ENCODE measurements at regions not wholly inside any gene's neighbourhood (a gene's known extent, or its start where the extent isn't known, plus 50 kb on each side); places are given as distances from the start of the nearest gene placed in this dataset.
"Not testable (repeated sequence)": the region's sequence is repeated elsewhere in the genome, so short reads cannot be mapped to it uniquely, and the experiment has no call there.

- in situ Hi-C loops (cut with MboI; ENCODE audit: low pct_unique_long_range_greater_than_20kb, low sequenced_read_pairs, unreplicated experiment): no loop called here
- DNase-seq (ENCODE audit: low spot score): no peak
- TF ChIP-seq, protein P1, sequence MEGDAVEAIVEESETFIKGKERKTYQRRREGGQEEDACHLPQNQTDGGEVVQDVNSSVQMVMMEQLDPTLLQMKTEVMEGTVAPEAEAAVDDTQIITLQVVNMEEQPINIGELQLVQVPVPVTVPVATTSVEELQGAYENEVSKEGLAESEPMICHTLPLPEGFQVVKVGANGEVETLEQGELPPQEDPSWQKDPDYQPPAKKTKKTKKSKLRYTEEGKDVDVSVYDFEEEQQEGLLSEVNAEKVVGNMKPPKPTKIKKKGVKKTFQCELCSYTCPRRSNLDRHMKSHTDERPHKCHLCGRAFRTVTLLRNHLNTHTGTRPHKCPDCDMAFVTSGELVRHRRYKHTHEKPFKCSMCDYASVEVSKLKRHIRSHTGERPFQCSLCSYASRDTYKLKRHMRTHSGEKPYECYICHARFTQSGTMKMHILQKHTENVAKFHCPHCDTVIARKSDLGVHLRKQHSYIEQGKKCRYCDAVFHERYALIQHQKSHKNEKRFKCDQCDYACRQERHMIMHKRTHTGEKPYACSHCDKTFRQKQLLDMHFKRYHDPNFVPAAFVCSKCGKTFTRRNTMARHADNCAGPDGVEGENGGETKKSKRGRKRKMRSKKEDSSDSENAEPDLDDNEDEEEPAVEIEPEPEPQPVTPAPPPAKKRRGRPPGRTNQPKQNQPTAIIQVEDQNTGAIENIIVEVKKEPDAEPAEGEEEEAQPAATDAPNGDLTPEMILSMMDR (IDR thresholded peaks at IDR 0.05; ENCODE audit: extremely low read depth, insufficient read depth, missing control alignments): no peak
Observed at GRCh38 chr15:92749946-92750345, 94.4 kb upstream of the FAM174B start.

DNA sequence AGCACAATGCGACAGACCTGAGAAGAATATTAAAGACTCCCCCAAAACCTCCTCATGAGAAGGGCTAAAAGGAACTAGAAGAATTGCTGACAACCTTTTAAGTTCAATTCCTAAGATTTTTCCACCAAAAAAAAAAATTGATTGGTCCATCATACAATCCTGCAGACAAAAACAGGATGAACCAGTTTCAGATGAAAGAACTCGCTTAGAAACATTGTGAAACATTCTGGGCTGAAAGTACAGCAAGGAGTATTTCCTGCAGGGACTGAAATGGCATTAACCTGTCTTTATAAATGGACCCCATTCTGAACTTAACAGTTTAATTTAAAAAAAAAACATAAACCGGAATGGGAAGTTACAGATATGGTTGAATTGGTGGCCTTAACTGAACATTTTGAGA is 96.0 kb upstream of the FAM174B start:
- no peak for DNase-seq (ENCODE audit: low spot score)
- in situ Hi-C loops (cut with MboI; ENCODE audit: low pct_unique_long_range_greater_than_20kb, low sequenced_read_pairs, unreplicated experiment): no loop called here
- TF ChIP-seq, protein P1 (IDR thresholded peaks at IDR 0.05; ENCODE audit: extremely low read depth, insufficient read depth, missing control alignments): no peak

- in situ Hi-C loops (cut with MboI; ENCODE audit: low pct_unique_long_range_greater_than_20kb, low sequenced_read_pairs, unreplicated experiment): no loop called here
- TF ChIP-seq, protein P1 (IDR thresholded peaks at IDR 0.05; ENCODE audit: extremely low read depth, insufficient read depth, missing control alignments): no peak
- DNase-seq (ENCODE audit: low spot score): no peak
Observed at GRCh38 chr15:92753591-92753990, 98.0 kb upstream of the FAM174B start.

DNA sequence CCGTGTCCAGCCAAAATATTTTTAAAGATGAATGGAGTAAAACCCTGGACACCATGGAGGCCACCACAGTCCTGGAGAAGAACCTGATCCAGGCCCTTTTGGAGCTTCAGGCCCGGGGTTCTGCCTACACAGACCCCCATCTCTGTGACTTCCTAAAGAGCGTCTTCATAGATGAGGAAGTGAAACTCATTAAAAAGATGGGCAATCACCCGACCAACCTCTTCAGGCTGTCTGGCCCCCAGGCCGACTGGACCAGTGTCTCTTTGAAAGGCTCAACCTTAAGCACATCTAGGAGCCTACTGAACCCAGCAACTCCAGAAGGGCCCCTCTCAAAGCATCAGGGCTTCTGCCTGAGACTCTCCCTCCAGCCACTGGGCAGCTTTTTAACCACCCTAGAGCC is 107.9 kb upstream of the FAM174B start:
- DNase-seq (ENCODE audit: low spot score): peak; percentile 27
- in situ Hi-C loops (cut with MboI; ENCODE audit: low pct_unique_long_range_greater_than_20kb, low sequenced_read_pairs, unreplicated experiment): no loop called here
- TF ChIP-seq, protein P1 (IDR thresholded peaks at IDR 0.05; ENCODE audit: extremely low read depth, insufficient read depth, missing control alignments): no peak

DNA sequence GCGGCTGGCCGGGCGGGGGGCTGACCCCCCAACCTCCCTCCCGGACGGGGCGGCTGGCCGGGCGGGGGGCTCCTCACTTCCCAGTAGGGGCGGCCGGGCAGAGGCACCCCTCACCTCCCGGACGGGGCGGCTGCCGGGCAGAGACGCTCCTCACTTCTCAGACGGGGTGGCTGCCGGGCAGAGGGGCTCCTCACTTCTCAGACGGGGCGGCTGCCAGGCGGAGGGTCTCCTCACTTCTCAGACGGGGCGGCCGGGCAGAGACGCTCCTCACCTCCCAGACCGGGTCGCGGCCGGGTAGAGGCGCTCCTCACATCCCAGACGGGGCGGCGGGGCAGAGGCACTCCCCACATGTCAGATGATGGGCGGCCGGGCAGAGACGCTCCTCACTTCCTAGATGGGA is 112.6 kb upstream of the FAM174B start:
- in situ Hi-C loops (cut with MboI; ENCODE audit: low pct_unique_long_range_greater_than_20kb, low sequenced_read_pairs, unreplicated experiment); DNase-seq (ENCODE audit: low spot score): not testable (repeated sequence)

- in situ Hi-C loops (cut with MboI; ENCODE audit: low pct_unique_long_range_greater_than_20kb, low sequenced_read_pairs, unreplicated experiment): no loop called here
- DNase-seq (ENCODE audit: low spot score): no peak
- TF ChIP-seq, protein P1 (IDR thresholded peaks at IDR 0.05; ENCODE audit: extremely low read depth, insufficient read depth, missing control alignments): no peak
Observed at GRCh38 chr15:92770641-92771040, 115.1 kb upstream of the FAM174B start.

DNA sequence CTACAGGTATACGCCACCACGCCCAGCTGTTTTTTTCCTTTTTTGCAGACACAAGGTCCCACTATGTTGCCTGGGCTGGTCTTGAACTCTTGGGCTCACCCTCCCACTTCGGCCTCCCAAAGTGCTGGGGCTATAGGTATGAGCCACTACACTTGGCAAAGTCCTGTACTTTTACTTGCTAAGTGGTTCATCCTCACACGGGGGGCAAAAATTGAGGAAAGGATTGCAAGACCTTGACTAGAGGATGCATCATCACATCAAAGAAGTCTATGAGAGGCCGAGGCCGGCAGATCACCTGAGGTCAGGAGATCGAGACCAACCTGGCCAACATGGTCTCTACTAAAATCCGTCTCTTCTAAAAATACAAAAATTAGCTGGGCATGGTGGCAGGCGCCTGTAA is 116.5 kb upstream of the FAM174B start:
- DNase-seq (ENCODE audit: low spot score): no peak
- TF ChIP-seq, protein P1 (IDR thresholded peaks at IDR 0.05; ENCODE audit: extremely low read depth, insufficient read depth, missing control alignments): no peak
- in situ Hi-C loops (cut with MboI; ENCODE audit: low pct_unique_long_range_greater_than_20kb, low sequenced_read_pairs, unreplicated experiment): no loop called here
